ENCODE measurements at regions not wholly inside any gene's neighbourhood (a gene's known extent, or its start where the extent isn't known, plus 50 kb on each side); places are given as distances from the start of the nearest gene placed in this dataset.
"Not testable (repeated sequence)": the region's sequence is repeated elsewhere in the genome, so short reads cannot be mapped to it uniquely, and the experiment has no call there.

DNA sequence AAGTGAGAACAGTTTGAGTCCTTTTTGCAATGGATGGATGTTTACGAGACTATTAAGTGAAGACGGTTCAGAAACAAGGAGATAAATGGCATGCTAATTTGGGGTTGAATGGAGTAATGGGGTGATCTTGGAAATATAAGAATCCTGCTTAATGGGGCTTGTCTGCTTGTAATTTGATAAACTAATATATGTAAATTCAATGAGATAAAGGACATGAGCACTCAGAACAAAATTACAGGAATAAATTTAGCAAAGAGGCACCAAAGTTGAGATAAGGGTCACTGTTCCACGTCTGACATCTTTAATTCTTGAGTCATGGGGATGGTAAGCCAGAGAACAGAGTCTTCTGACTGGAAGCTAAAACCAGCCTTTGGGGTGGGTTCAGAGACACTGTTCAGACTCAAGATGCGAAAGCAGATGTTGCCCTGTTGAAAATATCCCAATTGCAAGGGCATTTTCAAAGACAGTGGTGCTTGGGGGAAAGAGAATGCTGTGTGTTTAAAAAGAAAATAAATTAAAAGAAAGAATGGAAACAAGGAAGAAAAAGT is 67.8 kb upstream of the CHRNB4 start:
- no peak for DNase-seq
- H3K4me3 ChIP-seq = peak overlapping the region in 1 of 8 donors; percentile 56
- no peak for TF ChIP-seq POLR2A (IDR thresholded peaks at IDR 0.05)
- no peak for TF ChIP-seq POLR2AphosphoS5 (IDR thresholded peaks at IDR 0.05)
- TF ChIP-seq, protein P1, sequence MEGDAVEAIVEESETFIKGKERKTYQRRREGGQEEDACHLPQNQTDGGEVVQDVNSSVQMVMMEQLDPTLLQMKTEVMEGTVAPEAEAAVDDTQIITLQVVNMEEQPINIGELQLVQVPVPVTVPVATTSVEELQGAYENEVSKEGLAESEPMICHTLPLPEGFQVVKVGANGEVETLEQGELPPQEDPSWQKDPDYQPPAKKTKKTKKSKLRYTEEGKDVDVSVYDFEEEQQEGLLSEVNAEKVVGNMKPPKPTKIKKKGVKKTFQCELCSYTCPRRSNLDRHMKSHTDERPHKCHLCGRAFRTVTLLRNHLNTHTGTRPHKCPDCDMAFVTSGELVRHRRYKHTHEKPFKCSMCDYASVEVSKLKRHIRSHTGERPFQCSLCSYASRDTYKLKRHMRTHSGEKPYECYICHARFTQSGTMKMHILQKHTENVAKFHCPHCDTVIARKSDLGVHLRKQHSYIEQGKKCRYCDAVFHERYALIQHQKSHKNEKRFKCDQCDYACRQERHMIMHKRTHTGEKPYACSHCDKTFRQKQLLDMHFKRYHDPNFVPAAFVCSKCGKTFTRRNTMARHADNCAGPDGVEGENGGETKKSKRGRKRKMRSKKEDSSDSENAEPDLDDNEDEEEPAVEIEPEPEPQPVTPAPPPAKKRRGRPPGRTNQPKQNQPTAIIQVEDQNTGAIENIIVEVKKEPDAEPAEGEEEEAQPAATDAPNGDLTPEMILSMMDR (IDR thresholded peaks at IDR 0.05 in 8 of 11, conservative IDR thresholded peaks at IDR 0.05 in 3 of 11) = no peak
- H3K27ac ChIP-seq = no peak overlapping the region
- H3K36me3 ChIP-seq = no peaks in the 10 kb centered on the region
- peaks cover 0 to 11% (median 10%) of the 10 kb centered on the region in 6 donors for H3K4me1 ChIP-seq
- 87 to 95% (median 92%) methylated on average over 4 of the region's 4 CpGs for WGBS, 5 donors
- H3K27me3 ChIP-seq (replicated peaks in 1 of 7) = peaks cover 0 to 19% (median 0%) of the 10 kb centered on the region in 7 donors
- H3K9me3 ChIP-seq = peaks cover 0 to 9% (median 3%) of the 10 kb centered on the region in 8 donors
- intact Hi-C loops (cut with DNase I; ENCODE audit: low total_unique reads) = loop anchor here (5.0 kb wide), 1 partner anchor 71 kb away; no protein-coding TSS in a partner anchor

DNA sequence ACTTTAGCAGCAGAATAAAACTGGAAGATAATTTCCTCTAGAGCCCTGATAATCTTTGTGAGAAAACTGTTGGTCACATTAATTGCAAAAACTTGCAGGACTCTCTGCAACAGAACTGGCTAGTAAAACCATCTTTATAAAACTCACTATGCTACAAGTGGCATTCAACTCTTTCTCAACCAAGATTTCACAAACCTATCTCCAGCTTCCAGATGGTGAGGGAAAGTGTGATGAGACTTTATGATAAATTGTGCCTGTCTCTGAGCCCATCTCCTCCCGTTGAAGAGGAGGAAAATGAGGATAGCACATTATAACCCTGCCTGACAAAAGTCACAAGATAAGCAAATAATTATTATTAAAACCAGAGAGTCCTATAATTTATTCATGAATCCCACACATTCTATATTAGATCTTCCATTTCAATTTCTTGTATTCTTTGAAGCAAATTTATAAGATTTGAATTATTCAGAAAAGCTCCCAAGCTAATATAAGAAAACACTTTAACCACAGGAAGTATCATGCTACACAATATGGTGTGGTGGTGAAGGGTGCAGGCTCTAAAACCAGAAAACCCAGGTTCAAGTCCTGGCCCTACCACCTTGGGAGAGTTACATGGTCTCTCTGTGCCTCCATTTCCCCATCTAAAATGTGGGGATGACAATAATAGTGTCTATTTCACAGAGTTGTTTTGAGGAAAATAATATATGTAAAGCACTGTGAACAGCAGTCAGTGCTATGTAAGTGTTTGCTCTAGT is 65.6 kb upstream of the CHRNB4 start:
- H3K9me3 ChIP-seq, H3K4me3 ChIP-seq, H3K36me3 ChIP-seq, DNase-seq, H3K27ac ChIP-seq: not testable (repeated sequence)
- peaks cover 0 to 23% (median 0%) of the 10 kb centered on the region in 7 donors for H3K27me3 ChIP-seq (replicated peaks in 1 of 7)
- intact Hi-C loops (cut with DNase I; ENCODE audit: low total_unique reads) = loop anchor here (5.0 kb wide), 1 partner anchor 69 kb away; no protein-coding TSS in a partner anchor
- H3K4me1 ChIP-seq = peaks cover 0 to 11% (median 10%) of the 10 kb centered on the region in 6 donors
- WGBS, 5 donors = 25 to 57% (median 37%) methylated on average over 1 of the region's 1 CpG

DNA sequence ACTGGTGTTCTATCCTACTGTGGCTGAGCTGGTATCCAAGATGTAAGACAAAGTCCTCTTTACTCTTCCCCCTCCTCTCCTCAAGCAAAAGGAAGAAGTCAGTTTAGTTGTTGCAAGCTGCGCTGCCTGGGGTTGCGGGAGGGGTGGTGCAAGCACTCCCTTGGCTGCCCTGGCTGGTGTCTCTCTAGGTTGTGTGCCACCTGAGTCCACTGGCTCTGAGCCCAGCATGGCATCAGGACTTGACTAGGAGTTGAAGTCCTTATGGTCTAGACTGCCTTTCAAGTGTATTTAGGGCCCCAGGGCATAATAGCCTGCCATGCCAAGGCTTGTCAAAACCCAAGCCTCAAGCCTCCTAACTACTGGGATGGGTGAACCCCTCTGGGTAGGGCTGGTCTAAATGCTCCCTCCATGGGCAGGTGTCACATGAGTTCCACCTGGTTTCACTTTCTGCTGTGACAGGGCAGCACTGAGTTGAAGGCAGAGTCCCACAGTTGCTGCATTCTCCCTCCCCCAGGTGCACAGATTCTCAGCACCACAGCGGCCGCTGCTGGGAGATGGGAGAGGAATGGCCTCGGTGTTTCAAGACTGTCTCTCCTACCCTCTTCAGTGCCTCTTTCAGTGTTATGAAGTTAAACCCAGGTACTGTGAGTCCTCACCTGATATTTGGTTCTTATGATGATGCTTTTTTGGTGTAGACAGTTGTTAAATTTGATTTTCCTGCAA is 62.5 kb upstream of the CHRNB4 start:
- 84 to 97% (median 91%) methylated on average over 4 to 5 of the region's 5 CpGs for WGBS, 5 donors
- H3K36me3 ChIP-seq; H3K27ac ChIP-seq; H3K4me3 ChIP-seq; DNase-seq; H3K9me3 ChIP-seq; H3K4me1 ChIP-seq; H3K27me3 ChIP-seq (replicated peaks in 1 of 7); intact Hi-C loops (cut with DNase I; ENCODE audit: low total_unique reads): not testable (repeated sequence)

DNA sequence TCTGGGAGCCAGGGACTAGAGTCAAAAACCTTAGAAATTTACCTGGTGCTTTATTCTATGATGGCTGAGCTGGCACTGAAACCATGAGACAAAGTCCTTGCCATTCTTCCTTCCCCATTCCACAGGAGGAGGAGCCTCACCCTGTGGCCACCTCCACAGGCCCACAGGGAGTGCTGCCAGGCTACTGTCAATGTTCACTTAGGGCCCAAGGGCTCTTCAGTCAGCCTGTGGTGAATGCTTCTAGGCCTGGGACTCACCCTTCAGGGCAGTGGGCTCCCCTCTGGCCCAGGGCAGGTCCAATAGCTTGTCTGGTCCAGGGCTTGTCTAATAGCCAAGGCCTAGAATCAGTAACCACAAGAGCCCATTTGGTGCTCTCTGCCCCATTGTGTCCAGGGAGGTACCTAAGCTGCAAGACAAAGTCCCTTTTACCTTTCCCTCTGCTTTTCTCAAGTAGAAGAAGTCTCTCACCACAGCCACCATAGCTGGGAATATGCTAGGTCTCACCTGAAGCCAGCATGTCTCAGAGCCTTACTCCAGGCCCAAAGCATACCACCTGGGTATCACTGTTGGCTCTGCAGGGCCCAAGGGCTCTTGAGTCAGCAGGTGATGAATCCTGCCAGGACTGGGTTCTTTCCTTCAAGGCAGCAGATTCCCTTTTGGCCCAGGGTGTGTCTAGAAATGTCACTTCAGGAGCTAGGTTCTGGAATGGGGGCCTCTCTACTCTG is 61.8 kb upstream of the CHRNB4 start:
- no peaks in the 10 kb centered on the region for H3K4me1 ChIP-seq
- H3K27ac ChIP-seq = no peak overlapping the region
- peaks cover 0 to 4% (median 0%) of the 10 kb centered on the region in 7 donors for H3K27me3 ChIP-seq (replicated peaks in 1 of 7)
- H3K9me3 ChIP-seq = peaks cover 0 to 9% (median 3%) of the 10 kb centered on the region in 8 donors
- intact Hi-C loops (cut with DNase I; ENCODE audit: low total_unique reads) = no loop called here
- TF ChIP-seq, protein P1 (IDR thresholded peaks at IDR 0.05 in 8 of 11, conservative IDR thresholded peaks at IDR 0.05 in 3 of 11) = no peak
- no peak for TF ChIP-seq POLR2A (IDR thresholded peaks at IDR 0.05)
- TF ChIP-seq POLR2AphosphoS5 (IDR thresholded peaks at IDR 0.05) = no peak
- H3K4me3 ChIP-seq = no peak overlapping the region
- DNase-seq = no peak
- H3K36me3 ChIP-seq = no peaks in the 10 kb centered on the region
